Stimulated activated naive CD8-positive, alpha-beta T cell treated with anti-CD3 and anti-CD28 coated beads, Interleukin-15, amount 100 ng/mL, for 72 hours (primary cell): ENCODE measurements at regions not wholly inside any gene's neighbourhood (a gene's known extent, or its start where the extent isn't known, plus 50 kb on each side); places are given as distances from the start of the nearest gene placed in this dataset.
"Not testable (repeated sequence)": the region's sequence is repeated elsewhere in the genome, so short reads cannot be mapped to it uniquely, and the experiment has no call there.

ENCODE experiments used
- ATAC-seq: fragments of 150-1000 bp; cut with Tn5 transposase; 2 replicates; pipeline ENCODE4 v1.10.0; 2021; ENCODE audit warnings: mild to moderate bottlenecking, moderate library complexity
- DNase-seq, 2 donors: peaks; one replicate each; pipeline ENCODE4 v3.0.0; 2021 to 2022
- H3K27ac Mint-ChIP-seq, 2 donors: one replicate each; pipeline ENCODE4 v1.8.0; 2022; ENCODE audit warnings: mild to moderate bottlenecking in 2 of 2, mixed read lengths in 2 of 2, moderate library complexity in 2 of 2
- H3K27me3 Mint-ChIP-seq: one replicate; pipeline ENCODE4 v1.8.0; 2022; ENCODE audit warnings: mixed read lengths
- H3K4me1 Mint-ChIP-seq: one replicate; pipeline ENCODE4 v1.8.0; 2022; ENCODE audit warnings: mild to moderate bottlenecking, mixed read lengths
- H3K4me3 Mint-ChIP-seq, 2 donors: one replicate each; pipeline ENCODE4 v1.8.0; 2022; ENCODE audit warnings: mild to moderate bottlenecking in 2 of 2, mixed read lengths in 2 of 2, moderate library complexity in 1 of 2
- H3K9me3 Mint-ChIP-seq, 2 donors: one replicate each; pipeline ENCODE4 v1.8.0; 2022; ENCODE audit warnings: mixed read lengths in 2 of 2

GRCh38 chr3:55292360-55292759, 194.7 kb downstream of the WNT5A start:
- no peak for ATAC-seq
- no peak for DNase-seq
- Mint-ChIP-seq H3K27ac (no peak overlapping the region), H3K27me3 (peaks cover 7% of the 10 kb centered on the region), H3K4me3 (no peak overlapping the region), H3K4me1 (no peaks in the 10 kb centered on the region), H3K9me3 (peaks cover 7 to 22% of the 10 kb centered on the region in 2 donors)

GRCh38 chr3:55288657-55289056, 198.4 kb downstream of the WNT5A start:
- Mint-ChIP-seq H3K27me3 (peaks cover 7% of the 10 kb centered on the region), H3K4me1 (no peaks in the 10 kb centered on the region), H3K9me3 (peaks cover 7 to 22% of the 10 kb centered on the region in 2 donors), H3K27ac (no peak overlapping the region), H3K4me3 (no peak overlapping the region)
- DNase-seq: no peak
- ATAC-seq: no peak

GRCh38 chr3:55286693-55287092, 200.4 kb downstream of the WNT5A start:
- H3K4me3 Mint-ChIP-seq: no peak overlapping the region
- H3K27ac Mint-ChIP-seq: no peak overlapping the region
- ATAC-seq (no peak), DNase-seq (no peak)
- H3K4me1 Mint-ChIP-seq: no peaks in the 10 kb centered on the region
- no peaks in the 10 kb centered on the region for H3K27me3 Mint-ChIP-seq
- H3K9me3 Mint-ChIP-seq: peaks cover 0 to 15% of the 10 kb centered on the region in 2 donors

GRCh38 chr3:55285156-55285555, 201.9 kb downstream of the WNT5A start:
- peaks cover 0 to 20% of the 10 kb centered on the region in 2 donors for H3K9me3 Mint-ChIP-seq
- no peak for DNase-seq
- no peak overlapping the region for H3K4me3 Mint-ChIP-seq
- H3K27me3 Mint-ChIP-seq: no peaks in the 10 kb centered on the region
- no peak for ATAC-seq
- no peaks in the 10 kb centered on the region for H3K4me1 Mint-ChIP-seq
- no peak overlapping the region for H3K27ac Mint-ChIP-seq

GRCh38 chr3:55283441-55283925, 203.6 kb downstream of the WNT5A start:
- ATAC-seq: no peak
- H3K4me1 Mint-ChIP-seq: no peaks in the 10 kb centered on the region
- H3K4me3 Mint-ChIP-seq: no peak overlapping the region
- H3K9me3 Mint-ChIP-seq: peaks cover 0 to 14% of the 10 kb centered on the region in 2 donors
- no peaks in the 10 kb centered on the region for H3K27me3 Mint-ChIP-seq
- H3K27ac Mint-ChIP-seq: no peak overlapping the region
- no peak for DNase-seq

GRCh38 chr3:55282994-55283393, 204.1 kb downstream of the WNT5A start:
- DNase-seq (no peak), ATAC-seq (no peak)
- Mint-ChIP-seq H3K27ac (no peak overlapping the region), H3K4me3 (no peak overlapping the region), H3K27me3 (no peaks in the 10 kb centered on the region), H3K9me3 (peaks cover 0 to 14% of the 10 kb centered on the region in 2 donors), H3K4me1 (no peaks in the 10 kb centered on the region)

- no peaks in the 10 kb centered on the region for H3K9me3 Mint-ChIP-seq
- H3K27ac Mint-ChIP-seq: no peak overlapping the region
- no peak for DNase-seq
- H3K4me1 Mint-ChIP-seq: no peaks in the 10 kb centered on the region
- no peaks in the 10 kb centered on the region for H3K27me3 Mint-ChIP-seq
- no peak for ATAC-seq
- H3K4me3 Mint-ChIP-seq: no peak overlapping the region
Observed at GRCh38 chr3:55272031-55272645, 215.0 kb downstream of the WNT5A start.

GRCh38 chr3:55271549-55271948, 215.6 kb downstream of the WNT5A start:
- no peak for ATAC-seq
- no peak for DNase-seq
- H3K9me3 Mint-ChIP-seq: no peaks in the 10 kb centered on the region
- no peaks in the 10 kb centered on the region for H3K4me1 Mint-ChIP-seq
- no peaks in the 10 kb centered on the region for H3K27me3 Mint-ChIP-seq
- no peak overlapping the region for H3K4me3 Mint-ChIP-seq
- H3K27ac Mint-ChIP-seq: no peak overlapping the region

- H3K27me3 Mint-ChIP-seq: no peaks in the 10 kb centered on the region
- no peak for DNase-seq
- ATAC-seq: no peak
- no peaks in the 10 kb centered on the region for H3K9me3 Mint-ChIP-seq
- no peak overlapping the region for H3K4me3 Mint-ChIP-seq
- no peaks in the 10 kb centered on the region for H3K4me1 Mint-ChIP-seq
- no peak overlapping the region for H3K27ac Mint-ChIP-seq
Observed at GRCh38 chr3:55270976-55271375, 216.1 kb downstream of the WNT5A start.

GRCh38 chr3:55269636-55270035, 217.5 kb downstream of the WNT5A start:
- ATAC-seq: no peak
- Mint-ChIP-seq H3K4me1 (no peaks in the 10 kb centered on the region), H3K4me3 (no peak overlapping the region), H3K9me3 (no peaks in the 10 kb centered on the region), H3K27ac (no peak overlapping the region), H3K27me3 (no peaks in the 10 kb centered on the region)
- no peak for DNase-seq

GRCh38 chr3:55269096-55269495, 218.0 kb downstream of the WNT5A start:
- DNase-seq (no peak), ATAC-seq (no peak)
- H3K9me3 Mint-ChIP-seq: no peaks in the 10 kb centered on the region
- no peaks in the 10 kb centered on the region for H3K27me3 Mint-ChIP-seq
- H3K4me3 Mint-ChIP-seq: no peak overlapping the region
- H3K27ac Mint-ChIP-seq: no peak overlapping the region
- no peaks in the 10 kb centered on the region for H3K4me1 Mint-ChIP-seq

- no peak overlapping the region for H3K27ac Mint-ChIP-seq
- H3K27me3 Mint-ChIP-seq: no peaks in the 10 kb centered on the region
- no peaks in the 10 kb centered on the region for H3K9me3 Mint-ChIP-seq
- DNase-seq (no peak), ATAC-seq (no peak)
- H3K4me3 Mint-ChIP-seq: no peak overlapping the region
- H3K4me1 Mint-ChIP-seq: no peaks in the 10 kb centered on the region
Observed at GRCh38 chr3:55267206-55267930, 219.7 kb downstream of the WNT5A start.

- Mint-ChIP-seq H3K9me3 (no peaks in the 10 kb centered on the region), H3K27me3 (no peaks in the 10 kb centered on the region), H3K4me1 (no peaks in the 10 kb centered on the region), H3K4me3 (no peak overlapping the region), H3K27ac (no peak overlapping the region)
- DNase-seq: no peak
- no peak for ATAC-seq
Observed at GRCh38 chr3:55264919-55265318, 222.2 kb downstream of the WNT5A start.

GRCh38 chr3:55252921-55253320, 234.2 kb downstream of the WNT5A start:
- Mint-ChIP-seq H3K27me3 (no peaks in the 10 kb centered on the region), H3K27ac (no peak overlapping the region), H3K4me1 (no peaks in the 10 kb centered on the region), H3K4me3 (no peak overlapping the region), H3K9me3 (peaks cover 1 to 20% of the 10 kb centered on the region in 2 donors)
- DNase-seq (no peak), ATAC-seq (no peak)

- not testable (repeated sequence) for DNase-seq, H3K27ac Mint-ChIP-seq, ATAC-seq, H3K4me3 Mint-ChIP-seq, H3K4me1 Mint-ChIP-seq, H3K27me3 Mint-ChIP-seq
- peaks cover 4 to 25% of the 10 kb centered on the region in 2 donors for H3K9me3 Mint-ChIP-seq
Observed at GRCh38 chr3:55249156-55249555, 237.9 kb downstream of the WNT5A start.

GRCh38 chr3:55247666-55248065, 239.4 kb downstream of the WNT5A start:
- ATAC-seq (no peak), DNase-seq (no peak)
- peaks cover 4 to 25% of the 10 kb centered on the region in 2 donors for H3K9me3 Mint-ChIP-seq
- H3K27me3 Mint-ChIP-seq: no peaks in the 10 kb centered on the region
- H3K27ac Mint-ChIP-seq: no peak overlapping the region
- H3K4me3 Mint-ChIP-seq: no peak overlapping the region
- H3K4me1 Mint-ChIP-seq: no peaks in the 10 kb centered on the region
